AG08396 (cell line): ENCODE measurements at regions not wholly inside any gene's neighbourhood (a gene's known extent, or its start where the extent isn't known, plus 50 kb on each side); places are given as distances from the start of the nearest gene placed in this dataset.

Experiments
- DNase-seq: peaks from one replicate; pipeline ENCODE4 v3.0.0; 2012; ENCODE audit warnings: low spot score, mixed read lengths

DNA sequence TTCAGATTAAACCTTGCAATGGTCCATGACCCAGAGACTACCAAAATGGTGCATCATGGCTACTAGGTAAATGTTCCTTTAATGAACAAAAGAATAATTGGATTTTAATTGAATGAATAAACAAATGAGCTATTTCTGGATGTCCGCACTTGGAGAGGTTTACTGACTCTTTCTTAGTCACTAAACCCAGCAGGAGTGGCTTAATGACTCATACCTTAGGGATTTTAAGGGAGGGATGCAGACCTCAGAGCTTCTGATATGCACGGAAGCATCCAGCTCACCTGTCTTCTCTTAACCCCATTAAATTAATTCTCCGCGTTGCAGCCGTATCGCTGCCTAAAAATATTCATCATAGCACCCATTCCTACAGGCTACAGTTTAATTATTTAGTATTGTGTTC is 970.0 kb upstream of the SLC35B3 start:
- DNase-seq = peak; percentile 64

DNA sequence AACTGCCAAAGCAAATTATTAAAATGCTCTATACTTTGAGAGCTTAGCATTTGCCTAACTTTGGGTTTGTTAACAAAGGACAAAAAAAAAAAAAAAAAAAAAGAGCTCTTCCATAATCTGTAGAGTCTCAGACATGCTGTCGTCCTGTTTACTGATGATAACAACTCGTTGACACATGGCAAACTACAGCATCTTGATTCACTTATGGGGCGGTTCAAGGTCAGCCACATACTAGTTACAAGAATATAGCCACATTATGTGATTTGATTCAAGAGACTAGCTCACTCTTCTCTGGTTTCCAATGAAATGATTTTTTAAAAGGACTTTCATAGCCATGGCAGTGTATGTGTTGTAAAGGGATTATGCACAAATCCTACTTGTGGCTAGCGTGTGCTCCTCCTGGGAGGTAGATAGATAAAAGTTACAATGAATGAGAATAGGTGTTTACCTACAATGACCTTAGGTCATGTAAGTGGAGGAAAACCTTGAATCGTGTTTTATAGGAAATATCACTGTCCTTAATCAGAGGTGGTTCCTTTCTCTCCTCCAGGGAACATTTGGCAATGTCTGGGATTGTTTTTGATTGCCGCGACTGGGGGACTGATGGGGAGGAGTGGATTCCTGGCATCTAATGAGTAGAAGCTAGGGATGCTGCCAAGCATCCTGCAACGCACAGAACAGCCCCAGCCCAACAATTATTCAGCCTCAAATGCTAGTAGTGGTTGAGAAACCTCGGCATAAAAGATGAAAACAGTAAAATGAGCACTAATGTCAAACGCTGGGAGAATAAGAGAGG is 969.2 kb upstream of the SLC35B3 start:
- no peak for DNase-seq

DNA sequence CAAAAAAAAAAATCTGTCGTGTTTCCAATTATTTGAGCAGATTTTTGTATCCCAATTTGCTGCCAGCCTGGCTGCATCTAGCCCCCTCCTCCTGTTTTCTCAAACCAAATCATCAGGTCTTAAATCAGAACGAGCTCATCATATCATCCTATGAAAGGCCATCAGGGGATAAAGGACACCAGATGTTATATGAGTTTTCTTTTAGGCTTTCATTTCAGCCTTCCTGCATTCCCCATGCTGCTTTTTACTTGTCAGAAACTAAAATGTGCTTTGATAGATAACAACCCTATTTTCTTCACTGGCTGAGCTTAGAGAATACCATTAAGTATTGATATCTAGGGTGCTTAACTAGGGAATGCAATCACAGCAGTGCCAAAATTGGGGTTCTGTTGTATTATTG is 968.4 kb upstream of the SLC35B3 start:
- DNase-seq = no peak

DNA sequence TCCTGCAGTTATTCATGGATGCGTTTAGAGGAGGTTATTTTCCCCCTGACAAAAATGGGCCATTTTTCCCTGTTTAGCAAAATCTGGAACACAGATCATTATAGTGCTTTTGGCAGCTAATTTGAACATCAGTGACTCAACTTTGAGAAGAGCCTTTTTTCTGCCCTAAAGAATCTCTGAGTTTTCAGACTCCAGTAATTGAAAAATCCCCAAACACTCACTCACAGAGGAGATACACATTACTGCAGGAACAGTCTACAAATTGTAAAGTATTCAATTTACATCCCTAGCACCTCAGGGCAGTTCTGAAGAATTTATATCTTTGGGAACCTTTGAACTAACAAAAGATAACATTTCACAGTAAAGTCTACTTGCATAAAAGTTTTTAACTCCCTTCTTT is 966.6 kb upstream of the SLC35B3 start:
- DNase-seq = no peak

DNA sequence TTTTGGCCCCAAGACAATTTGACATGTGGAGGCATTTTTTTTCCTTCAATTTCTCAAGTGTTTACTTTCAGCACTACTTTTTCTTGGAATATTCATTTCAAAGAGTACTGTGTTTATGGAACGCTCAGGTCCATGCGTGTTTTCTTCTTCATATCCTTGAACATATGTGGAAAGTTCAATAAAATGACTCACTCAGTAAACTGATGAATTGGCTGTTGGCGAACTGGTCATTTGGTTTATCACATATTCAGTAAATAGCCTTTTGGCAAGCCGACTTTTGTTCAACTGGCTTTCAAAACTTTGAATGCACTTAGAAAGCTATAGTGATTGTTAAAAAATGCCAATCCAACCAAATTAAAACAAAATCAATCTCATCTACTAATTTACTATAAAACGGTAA is 964.6 kb upstream of the SLC35B3 start:
- DNase-seq = no peak

DNA sequence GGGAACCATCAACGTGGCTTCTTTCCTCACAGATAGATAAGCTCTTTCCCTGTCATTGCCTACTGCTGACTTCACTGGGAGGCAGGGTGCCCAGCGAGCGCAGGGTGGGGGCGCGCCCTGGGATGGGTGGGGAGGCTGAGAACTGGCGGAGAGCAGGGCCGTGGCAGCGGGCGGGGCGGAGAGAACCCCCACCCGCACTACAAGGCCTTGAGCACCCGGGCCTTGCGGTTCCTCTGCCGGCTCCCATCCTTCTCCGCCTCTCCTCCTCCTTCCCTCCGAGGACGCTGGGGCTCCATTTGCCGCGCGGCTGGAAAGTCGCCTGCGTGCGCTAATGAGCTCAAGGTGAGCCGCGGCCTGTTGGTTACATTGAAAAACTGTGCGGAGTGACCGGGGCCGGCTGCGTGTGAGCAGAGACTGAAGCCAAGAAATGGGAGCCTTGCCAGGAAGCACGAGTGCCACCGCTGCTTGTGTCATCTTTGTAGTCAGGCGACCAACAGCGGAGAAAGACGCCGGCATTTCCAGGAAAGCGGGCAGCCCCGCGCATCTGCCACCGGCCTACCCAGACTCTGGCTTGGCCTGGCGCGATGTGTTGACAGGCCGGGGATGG is 963.5 kb upstream of the SLC35B3 start:
- DNase-seq = no peak

DNA sequence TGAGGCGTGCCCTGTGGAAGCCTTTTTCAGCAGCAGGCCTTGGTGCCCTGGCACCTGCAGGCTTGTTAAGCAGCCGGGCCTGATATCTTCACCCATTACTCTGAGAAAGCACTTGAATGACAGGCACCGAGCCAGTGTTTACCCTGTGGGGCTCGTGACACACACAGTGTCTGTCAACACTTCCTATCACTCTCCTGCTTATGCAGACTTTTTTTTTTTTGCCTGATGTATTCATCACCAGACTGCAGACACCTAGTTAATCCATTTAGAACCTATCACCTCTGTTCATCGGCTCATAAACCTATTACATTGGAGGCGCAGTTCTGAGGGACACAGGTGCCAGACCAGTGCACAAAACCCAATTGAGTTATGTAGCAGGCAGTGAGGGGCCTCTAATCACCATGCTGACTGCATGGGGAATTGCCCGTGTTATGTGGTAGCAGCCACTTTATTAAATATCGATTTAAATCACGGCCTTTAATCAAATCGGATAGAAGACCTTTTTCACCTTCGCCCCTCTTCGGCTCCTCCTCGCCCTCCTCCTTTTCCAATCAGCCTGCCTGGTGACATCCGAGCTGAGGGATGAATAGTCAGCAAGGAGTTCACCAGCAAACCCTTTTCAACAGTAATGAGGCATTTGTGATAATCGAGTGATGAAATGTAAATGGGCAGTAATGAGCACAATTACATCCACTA is 962.9 kb upstream of the SLC35B3 start:
- DNase-seq = no peak

DNA sequence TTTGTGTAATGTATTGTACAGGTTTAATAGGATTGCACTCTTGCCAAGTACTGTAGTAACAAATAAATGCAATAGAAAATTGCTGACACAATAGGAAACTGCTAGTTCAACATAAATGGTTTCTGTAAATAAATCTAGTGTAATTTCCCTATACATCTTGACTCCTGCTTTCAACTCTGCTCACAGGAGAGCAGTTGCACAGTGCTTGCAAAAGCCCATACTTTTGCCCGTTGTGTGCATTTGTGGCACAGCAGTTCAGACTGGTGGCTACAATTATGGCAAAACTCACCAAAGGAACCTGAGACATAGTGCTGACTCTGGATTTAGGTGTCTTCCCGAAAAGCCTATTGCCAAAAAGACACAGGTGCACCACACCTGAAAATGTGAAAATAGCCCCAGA is 953.3 kb upstream of the SLC35B3 start:
- no peak for DNase-seq

DNA sequence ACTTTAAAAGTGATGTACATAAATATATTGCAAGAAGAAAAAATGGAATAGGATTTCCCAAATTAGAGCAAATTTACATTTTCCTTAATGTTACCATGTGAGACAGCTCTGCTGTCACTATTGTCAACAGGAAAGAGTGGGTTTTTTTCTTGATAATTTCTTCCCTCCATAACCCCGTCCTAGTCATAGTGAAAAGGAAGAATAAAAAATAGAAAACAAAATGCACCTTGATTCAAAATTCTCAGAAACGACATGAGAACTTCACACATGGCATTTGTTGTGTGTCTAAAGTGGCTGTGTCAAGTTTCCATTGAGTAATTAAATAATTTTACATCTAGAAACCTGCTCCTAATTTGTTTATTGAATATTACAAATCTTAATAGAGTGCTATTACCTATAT is 945.2 kb upstream of the SLC35B3 start:
- DNase-seq = no peak

DNA sequence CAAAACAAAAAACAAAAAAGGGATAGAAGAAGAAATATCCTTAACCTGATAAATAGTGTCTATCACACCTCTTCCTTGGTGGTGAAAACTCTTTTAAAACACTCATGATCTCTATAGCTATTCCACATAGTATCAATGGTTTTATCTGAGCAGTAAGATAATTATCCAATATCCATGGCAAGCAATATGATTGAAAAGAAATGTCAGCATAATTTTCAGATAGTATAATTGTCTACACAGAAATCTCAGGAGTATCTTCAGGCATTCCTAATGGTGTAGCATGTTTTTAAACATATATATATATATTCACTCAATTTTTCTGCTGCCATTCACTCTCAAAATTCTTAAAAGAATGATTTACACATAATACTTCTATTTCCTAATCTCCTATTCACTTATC is 938.0 kb upstream of the SLC35B3 start:
- no peak for DNase-seq

DNA sequence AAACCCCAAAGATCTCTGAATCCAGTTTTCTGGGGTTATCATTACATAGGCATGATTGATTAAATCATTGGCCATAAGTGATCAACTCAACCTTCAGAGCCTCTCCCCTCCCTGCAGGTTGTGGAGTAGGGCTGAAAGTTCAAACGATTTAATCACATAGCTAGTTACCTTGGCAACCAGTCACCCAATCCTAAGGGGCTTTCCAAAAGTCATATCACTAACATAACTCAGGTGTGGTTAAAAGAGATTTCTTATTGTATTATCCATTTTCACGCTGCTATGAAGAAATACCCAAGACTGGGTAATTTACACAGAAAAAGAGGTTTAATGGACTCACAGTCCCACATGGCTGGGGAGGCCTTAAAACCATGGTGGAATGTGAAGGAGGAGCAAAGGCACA is 935.1 kb upstream of the SLC35B3 start:
- DNase-seq = no peak

DNA sequence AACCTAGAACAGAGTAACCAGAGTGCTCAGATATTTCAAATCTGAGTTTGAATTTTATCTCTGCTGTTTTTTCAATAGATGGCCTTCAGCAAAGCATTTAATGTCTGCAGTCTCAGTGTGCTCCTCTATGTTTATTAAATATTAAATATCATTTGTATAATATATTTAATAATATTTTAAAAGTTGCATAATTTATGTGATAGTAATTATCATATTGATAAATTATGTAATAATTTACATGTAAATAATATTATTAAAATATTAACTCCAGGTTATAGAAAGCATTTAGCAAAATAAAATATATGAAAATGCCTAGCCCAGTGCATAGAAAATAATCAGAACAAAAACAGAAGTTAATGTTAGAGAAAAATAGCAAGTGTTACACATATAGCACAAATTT is 930.0 kb upstream of the SLC35B3 start:
- DNase-seq = no peak

DNA sequence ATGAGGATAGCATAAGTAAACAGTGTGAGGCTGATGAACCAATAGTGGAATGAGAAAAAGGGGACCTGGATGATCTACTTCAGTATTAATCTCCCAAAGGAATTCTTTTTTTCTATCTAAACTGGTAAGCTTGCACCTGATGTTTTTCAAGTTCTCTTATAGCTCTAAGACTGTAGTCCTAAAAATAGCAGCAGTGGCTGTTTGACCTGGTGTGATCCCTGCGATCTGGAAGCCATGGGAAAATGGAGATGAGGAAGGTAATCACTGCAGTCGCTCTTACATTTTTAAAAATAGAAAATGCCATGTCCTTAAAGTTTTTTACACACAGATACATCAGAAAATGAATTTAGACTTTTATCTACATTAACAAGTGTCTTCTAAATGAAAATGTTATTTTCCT is 926.4 kb upstream of the SLC35B3 start:
- DNase-seq = no peak

DNA sequence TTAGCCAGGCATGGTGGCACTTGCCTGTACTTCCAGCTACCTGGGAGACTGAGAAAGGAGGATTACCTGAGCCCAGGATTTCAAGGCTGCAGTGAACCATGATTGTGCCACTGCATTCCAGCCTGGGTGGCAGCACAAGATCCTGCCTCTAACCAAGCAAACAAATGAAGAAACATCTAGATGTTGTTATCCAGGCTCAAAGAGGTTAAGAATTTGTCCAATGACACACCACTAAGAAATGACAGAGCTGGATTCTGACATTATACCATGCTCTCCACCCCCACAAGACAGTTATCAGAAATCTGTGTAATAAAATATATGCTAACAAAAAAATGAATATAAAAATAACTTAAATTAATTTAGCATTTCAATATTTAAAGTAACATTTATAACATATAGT is 925.5 kb upstream of the SLC35B3 start:
- DNase-seq = no peak

DNA sequence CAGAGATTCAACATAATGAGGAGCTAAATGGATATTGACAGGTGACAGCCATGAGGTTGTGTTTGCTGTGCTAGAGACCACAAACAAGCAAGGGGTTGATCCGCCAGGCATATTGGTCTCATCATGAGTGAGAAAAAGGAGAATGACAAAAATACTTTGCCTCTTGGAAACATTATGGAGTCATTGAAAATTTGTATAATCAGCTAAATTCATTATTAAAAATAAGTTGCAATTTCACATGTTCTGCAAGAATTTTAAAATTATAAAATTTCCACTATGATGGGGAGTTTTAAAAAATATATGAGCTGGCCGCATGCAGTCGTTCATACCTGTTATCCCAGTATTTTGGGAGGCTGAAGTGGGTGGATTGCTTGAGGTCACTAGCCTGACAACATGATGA is 912.3 kb upstream of the SLC35B3 start:
- DNase-seq = no peak

DNA sequence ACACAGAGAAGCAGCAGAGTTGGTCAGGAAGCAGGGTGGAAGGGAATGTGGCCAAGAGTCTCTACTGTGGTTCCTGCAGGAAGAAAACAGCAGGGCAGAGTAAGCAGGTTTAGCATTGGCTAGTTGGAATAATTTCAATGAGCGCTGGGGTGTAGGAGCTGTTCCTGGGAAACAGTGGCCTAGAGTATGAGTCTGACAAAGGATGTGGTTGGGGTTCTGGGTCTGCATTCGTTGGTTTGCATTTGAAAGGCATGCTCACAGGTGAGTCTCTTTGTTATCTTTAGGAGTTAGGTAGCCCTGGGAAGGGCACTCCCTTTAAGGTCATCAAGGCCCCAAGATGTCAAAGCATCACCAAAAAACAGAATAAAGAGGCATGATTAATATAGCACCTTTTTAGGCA is 911.6 kb upstream of the SLC35B3 start:
- no peak for DNase-seq

DNA sequence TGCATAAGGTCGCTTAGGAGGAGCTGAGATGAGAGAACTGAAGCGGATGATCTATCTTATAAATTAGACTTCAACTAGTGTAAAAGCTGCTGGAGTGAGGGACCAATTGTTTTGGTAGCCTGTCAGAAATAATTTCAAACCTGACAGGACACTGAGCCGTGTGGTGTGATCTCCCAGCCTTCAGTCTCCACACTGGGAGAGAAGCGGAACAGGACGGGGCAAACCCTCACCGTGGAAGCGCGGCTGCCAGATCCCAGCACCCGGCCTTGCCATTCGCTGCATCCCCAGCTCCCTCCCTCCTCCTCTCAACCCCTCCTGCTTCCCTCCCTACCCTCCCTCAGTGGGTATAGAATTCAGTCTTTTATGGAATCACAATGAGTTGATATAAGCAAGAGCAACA is 900.1 kb upstream of the SLC35B3 start:
- no peak for DNase-seq

DNA sequence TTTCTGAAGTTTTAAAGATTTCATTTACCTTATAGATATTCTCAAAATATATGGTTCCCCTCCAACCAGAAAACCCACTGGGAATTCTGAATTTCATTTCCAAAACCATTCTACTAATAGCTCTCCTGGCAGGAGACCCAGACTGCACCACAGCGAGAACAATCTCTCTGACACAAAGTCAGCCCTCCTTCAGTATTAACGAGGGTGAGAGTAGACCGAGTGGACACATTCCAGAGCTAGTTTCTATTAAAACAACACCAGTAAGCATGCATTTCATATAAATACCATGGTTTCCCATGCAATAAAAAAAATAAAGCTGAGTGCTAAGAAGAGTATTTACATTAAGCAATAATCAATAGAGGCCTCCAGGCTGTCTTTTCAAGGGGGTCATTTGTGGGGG is 899.6 kb upstream of the SLC35B3 start:
- no peak for DNase-seq

DNA sequence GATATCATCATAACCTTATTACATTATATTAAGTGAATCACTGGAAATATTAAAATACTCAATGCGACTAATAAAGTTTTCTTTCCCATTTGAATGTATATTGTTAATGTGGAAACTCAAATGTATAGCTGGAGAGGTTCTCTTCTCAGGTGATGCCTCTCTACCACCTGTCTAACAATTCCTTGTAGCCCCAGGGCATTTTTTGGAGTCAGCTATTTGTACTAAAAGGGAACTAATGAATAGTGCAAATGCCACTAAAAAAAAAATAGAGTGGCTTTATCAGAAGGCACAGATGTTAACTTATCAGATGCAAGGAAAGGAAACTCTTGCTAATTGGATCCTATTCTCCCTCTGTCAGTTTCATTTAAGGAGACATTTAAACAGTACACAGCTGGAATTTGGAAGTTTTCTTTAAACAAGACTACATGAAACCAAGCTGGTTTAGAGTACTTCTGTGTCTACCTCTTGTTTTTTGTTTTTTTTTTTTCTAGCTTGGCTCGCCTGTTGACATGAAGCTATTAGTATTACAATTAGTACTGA is 897.0 kb upstream of the SLC35B3 start:
- DNase-seq = no peak

DNA sequence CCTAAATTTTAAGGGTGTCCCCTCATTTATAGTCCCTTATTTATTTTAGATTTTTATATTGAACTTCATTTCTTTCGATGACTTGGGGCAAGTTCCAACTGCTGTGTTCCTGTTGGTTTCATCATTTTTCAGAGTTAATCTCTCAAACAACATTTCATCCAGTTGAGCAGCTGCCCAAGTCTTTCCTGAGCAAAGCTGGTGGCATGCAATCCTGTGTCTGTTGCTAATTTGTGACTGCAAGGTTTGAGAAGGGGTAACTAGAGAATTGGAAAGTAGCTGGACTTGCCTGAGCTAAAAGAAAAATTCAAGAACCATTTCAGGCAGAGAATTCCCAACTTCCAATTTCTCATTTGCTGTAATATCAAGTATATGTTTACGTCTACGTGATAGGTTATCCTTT is 881.5 kb upstream of the SLC35B3 start:
- DNase-seq = no peak

DNA sequence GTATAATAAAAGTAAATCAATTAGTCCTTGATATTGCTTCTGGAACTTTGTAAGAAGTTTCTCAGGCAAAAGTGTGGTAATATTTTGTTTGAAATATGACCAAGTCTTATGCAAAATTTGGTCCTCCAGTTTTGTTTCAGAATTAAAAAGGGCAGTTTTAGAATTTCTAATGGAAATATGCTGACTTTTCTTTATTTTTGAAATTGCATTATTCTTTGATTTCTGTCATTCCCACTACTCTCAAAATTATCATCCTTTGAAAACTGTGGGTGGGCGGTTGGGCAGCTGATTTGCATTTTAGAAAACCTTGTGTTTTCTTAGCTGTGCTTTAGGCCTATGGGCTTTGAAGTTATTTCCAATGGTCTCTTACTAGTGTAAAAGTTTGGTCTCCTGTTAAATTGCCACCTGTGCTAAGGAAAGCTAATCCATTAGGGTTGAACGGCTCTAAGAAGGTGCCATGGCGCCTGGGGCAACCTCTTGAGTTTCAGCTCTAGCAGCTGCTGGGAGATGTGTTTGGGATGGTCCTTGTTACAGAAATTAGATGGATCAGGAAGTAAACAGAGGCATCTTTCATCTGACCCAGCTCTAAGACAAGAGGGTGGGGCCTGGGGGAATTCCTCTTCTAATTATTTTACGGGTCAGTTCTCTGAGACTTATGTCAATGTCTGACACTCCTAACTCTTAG is 880.8 kb upstream of the SLC35B3 start:
- no peak for DNase-seq

DNA sequence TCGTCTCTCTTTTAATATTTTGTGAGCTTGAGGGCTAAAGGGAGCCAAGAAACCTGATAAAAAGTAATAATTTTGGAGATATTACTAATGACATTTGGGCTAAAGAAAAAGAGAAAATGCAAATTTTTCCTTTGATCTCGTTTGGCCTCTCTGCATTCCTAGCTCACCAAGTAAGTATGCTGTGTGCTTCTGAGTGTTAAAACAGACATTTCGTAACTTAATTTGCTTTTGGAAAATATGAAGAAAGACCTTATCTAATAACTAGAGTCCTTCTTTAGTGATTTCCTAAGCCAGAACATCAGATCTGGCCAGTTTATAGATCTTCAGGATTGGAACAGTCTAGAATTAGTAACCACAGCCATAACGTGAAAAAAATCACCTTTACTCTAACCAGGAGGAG is 872.9 kb upstream of the SLC35B3 start:
- DNase-seq = no peak

DNA sequence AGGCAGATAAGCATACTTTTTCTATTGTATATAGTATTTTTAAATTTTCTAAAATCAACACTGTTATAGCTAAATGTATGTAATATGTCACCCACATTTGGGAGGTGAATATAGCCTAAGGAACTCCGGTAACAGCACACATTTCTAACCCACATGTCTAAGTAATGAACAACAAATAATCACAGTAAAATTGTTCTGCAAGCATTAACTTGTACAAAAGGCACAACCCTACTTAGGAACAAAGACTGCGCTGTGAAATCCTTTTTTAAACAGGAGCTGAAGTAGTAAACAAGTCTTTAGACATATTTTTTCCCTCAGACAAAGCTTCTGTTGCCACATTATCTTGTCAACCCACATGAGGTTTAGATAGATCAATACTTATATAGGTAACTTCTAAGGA is 872.4 kb upstream of the SLC35B3 start:
- no peak for DNase-seq
